Glomerular visceral epithelial cell (primary cell): ENCODE measurements at regions not wholly inside any gene's neighbourhood (a gene's known extent, or its start where the extent isn't known, plus 50 kb on each side); places are given as distances from the start of the nearest gene placed in this dataset.
"Not testable (repeated sequence)": the region's sequence is repeated elsewhere in the genome, so short reads cannot be mapped to it uniquely, and the experiment has no call there.

Experiments used
- DNase-seq: peaks from one replicate; pipeline ENCODE4 v3.0.0-alpha.2; 2016; ENCODE audit errors: extremely low spot score

- DNase-seq = no peak
Observed at GRCh38 chr10:3574451-3574850, 210.6 kb downstream of the KLF6 start.

- DNase-seq = no peak
Observed at GRCh38 chr10:3573498-3573897, 211.5 kb downstream of the KLF6 start.

GRCh38 chr10:3571310-3571825 lies 213.6 kb downstream of the KLF6 start:
- DNase-seq = no peak

GRCh38 chr10:3570855-3571266 lies 214.1 kb downstream of the KLF6 start:
- no peak for DNase-seq

- DNase-seq = no peak
Observed at GRCh38 chr10:3570131-3570729, 214.8 kb downstream of the KLF6 start.

- no peak for DNase-seq
Observed at GRCh38 chr10:3568983-3569382, 216.0 kb downstream of the KLF6 start.

- DNase-seq = no peak
Observed at GRCh38 chr10:3568392-3568791, 216.6 kb downstream of the KLF6 start.

- no peak for DNase-seq
Observed at GRCh38 chr10:3567291-3567963, 217.6 kb downstream of the KLF6 start.

- DNase-seq = no peak
Observed at GRCh38 chr10:3566627-3567026, 218.4 kb downstream of the KLF6 start.

- no peak for DNase-seq
Observed at GRCh38 chr10:3564346-3565002, 220.5 kb downstream of the KLF6 start.

GRCh38 chr10:3563298-3563697 lies 221.7 kb downstream of the KLF6 start:
- no peak for DNase-seq

GRCh38 chr10:3560628-3561027 lies 224.4 kb downstream of the KLF6 start:
- DNase-seq = not testable (repeated sequence)

GRCh38 chr10:3559527-3559926 lies 225.5 kb downstream of the KLF6 start:
- DNase-seq = no peak

- no peak for DNase-seq
Observed at GRCh38 chr10:3559011-3559410, 226.0 kb downstream of the KLF6 start.

GRCh38 chr10:3556191-3557017 lies 228.6 kb downstream of the KLF6 start:
- DNase-seq = not testable (repeated sequence)

- no peak for DNase-seq
Observed at GRCh38 chr10:3554121-3554522, 230.9 kb downstream of the KLF6 start.

- no peak for DNase-seq
Observed at GRCh38 chr10:3552281-3552680, 232.7 kb downstream of the KLF6 start.

- DNase-seq = no peak
Observed at GRCh38 chr10:3551761-3552160, 233.2 kb downstream of the KLF6 start.

- no peak for DNase-seq
Observed at GRCh38 chr10:3549118-3549517, 235.9 kb downstream of the KLF6 start.

- DNase-seq = no peak
Observed at GRCh38 chr10:3548702-3549101, 236.3 kb downstream of the KLF6 start.

GRCh38 chr10:3548076-3548475 lies 236.9 kb downstream of the KLF6 start:
- DNase-seq = no peak

- DNase-seq = no peak
Observed at GRCh38 chr10:3544561-3544960, 240.4 kb downstream of the KLF6 start.
